ENCODE measurements at regions not wholly inside any gene's neighbourhood (a gene's known extent, or its start where the extent isn't known, plus 50 kb on each side); places are given as distances from the start of the nearest gene placed in this dataset.
"Not testable (repeated sequence)": the region's sequence is repeated elsewhere in the genome, so short reads cannot be mapped to it uniquely, and the experiment has no call there.

GRCh38 chr20:50455245-50455644, 54.9 kb upstream of the PTPN1 start:
- not testable (repeated sequence) for DNase-seq

DNA sequence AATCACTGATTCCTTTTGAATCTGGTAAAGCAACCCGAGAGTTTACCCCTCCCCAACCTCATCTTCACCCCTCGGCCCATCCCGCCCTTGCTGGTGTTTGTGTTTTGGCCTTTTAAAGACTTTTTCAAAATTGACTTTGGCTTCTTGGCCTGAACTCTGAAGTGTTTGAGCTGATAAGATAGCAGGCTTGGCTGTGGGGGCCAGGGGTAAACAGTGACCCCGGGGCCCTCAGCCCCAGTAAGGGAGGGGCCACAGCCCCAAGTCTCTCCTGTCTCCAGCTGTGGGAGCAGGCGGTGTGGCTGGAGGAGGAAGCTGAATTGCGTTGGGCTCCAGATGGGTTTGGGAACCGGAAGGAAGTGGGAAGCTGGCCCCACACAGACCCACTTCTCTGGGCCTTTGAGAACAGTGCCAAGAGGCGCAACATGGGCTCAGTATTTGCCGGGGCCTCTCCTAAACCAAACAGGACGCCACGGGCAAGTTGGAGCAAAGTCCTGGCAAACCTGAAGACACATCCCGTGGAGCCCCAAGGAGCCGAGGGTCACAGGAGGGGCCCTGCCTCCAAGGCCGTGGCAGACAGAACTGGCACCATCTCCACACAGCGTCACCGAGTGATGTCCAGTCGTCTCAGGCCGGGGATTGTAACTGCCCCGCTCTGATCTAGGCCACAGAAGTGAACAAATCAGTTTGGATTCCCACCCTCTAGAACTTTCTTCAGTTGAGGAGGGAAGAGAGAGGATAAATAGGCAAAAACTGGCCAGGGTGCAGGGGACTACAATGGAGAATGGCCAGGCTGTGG, 54.3 kb upstream of the PTPN1 start:
- no peak for DNase-seq

GRCh38 chr20:50456452-50457324, 53.5 kb upstream of the PTPN1 start:
- peak; percentile 31 for DNase-seq

DNA sequence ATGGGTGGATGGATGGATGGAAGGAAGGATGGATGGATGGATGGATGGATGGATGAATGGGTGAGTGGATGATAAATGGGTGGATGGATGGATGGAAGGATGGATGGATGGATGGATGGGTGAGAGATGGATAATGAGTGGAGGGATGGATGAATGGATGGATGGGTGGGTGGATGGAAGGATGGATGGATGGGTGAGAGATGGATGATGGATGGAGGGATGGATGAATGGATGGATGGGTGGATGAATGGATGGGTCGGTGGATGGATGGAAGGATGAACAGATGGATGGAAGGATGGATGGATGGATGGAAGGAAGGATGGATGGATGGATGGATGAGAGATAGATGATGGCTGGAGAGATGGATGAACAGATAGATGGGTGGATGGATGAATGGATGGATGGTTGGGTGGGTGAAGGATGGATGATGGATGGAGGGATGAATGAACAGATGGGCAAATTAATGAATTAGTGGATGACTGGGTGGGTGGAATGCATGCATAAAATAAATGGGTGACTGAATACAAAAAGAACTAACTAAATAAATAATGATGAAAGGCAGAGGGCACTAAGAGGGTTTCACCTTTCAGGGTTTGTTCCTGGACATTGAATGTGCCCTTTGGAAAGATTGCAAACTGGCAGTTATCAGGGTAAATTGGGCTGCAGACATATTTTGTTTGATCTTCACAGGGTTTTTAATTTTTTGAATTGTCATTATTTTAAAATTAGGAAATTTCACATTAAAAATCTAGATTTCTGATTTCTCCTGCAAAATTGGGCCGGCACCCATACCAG, 50.9 kb upstream of the PTPN1 start:
- DNase-seq = no peak

- no peak for DNase-seq
These were observed 50.0 kb upstream of the PTPN1 start for GRCh38 chr20:50460115-50460607.
